Keratinocyte (primary cell): ENCODE measurements at regions not wholly inside any gene's neighbourhood (a gene's known extent, or its start where the extent isn't known, plus 50 kb on each side); places are given as distances from the start of the nearest gene placed in this dataset.

Source experiments
- DNase-seq: peaks from one replicate; pipeline ENCODE4 v3.0.0-alpha.2; 2011; ENCODE audit warnings: low read depth, missing footprints, low spot score
- FAIRE-seq: peaks from 2 replicates; lab custom pipeline; 2011; peaks lifted over from hg19 to GRCh38; lab: Jason Lieb, UNC
- H2AFZ ChIP-seq: 2 replicates; pipeline ENCODE4 v1.6.0; 2012; ENCODE audit warnings: low read length, control low read depth, inconsistent platforms; ENCODE audit not compliant: control insufficient read depth
- H3K27ac ChIP-seq: 2 replicates; pipeline ENCODE4 v1.5.1; 2011; ENCODE audit warnings: low read length; ENCODE audit not compliant: control insufficient read depth, insufficient read depth
- H3K27me3 ChIP-seq: 3 replicates; pipeline ENCODE4 v1.6.0; 2011; ENCODE audit warnings: low read length; ENCODE audit not compliant: control insufficient read depth, insufficient read depth; ENCODE audit errors: extremely low read depth
- H3K36me3 ChIP-seq, 2 experiments: 2 replicates in 1 of 2; 3 replicates in 1 of 2; pipeline ENCODE4 v1.5.1; 2011; ENCODE audit warnings: low read length in 2 of 2, mild to moderate bottlenecking in 1 of 2; ENCODE audit not compliant: control insufficient read depth in 2 of 2, insufficient read depth in 2 of 2; ENCODE audit errors: extremely low read depth in 1 of 2
- H3K4me1 ChIP-seq: 3 replicates; pipeline ENCODE4 v1.5.1; 2011; ENCODE audit warnings: low read length; ENCODE audit not compliant: control insufficient read depth, insufficient read depth; ENCODE audit errors: extremely low read depth
- H3K4me2 ChIP-seq: 3 replicates; pipeline ENCODE4 v1.6.0; 2011; ENCODE audit warnings: low read depth, low read length; ENCODE audit not compliant: control insufficient read depth, insufficient read depth; ENCODE audit errors: extremely low read depth
- H3K4me3 ChIP-seq, 3 experiments: fragments of 200-600 bp in 1 of 3; sonication (generic) in 1 of 3; 2 replicates in 2 of 3; 3 replicates in 1 of 3; pipeline ENCODE4 v1.5.1; 2011 to 2016; ENCODE audit warnings: low read length in 3 of 3, mild to moderate bottlenecking in 3 of 3, control low read depth in 2 of 3, inconsistent platforms in 1 of 3, low read depth in 1 of 3, mixed read lengths in 1 of 3, mixed run types in 1 of 3, moderate library complexity in 1 of 3; ENCODE audit not compliant: control insufficient read depth in 2 of 3, insufficient read depth in 2 of 3; ENCODE audit errors: extremely low read depth in 1 of 3
- H3K79me2 ChIP-seq: 2 replicates; pipeline ENCODE4 v1.6.0; 2012; ENCODE audit warnings: low read length; ENCODE audit not compliant: control insufficient read depth, insufficient read depth
- H3K9ac ChIP-seq: 3 replicates; pipeline ENCODE4 v1.6.0; 2011; ENCODE audit warnings: low read length; ENCODE audit not compliant: control insufficient read depth, insufficient read depth; ENCODE audit errors: extremely low read depth
- H3K9me1 ChIP-seq: 3 replicates; pipeline ENCODE4 v1.6.0; 2011; ENCODE audit warnings: low read length; ENCODE audit not compliant: control insufficient read depth, insufficient read depth; ENCODE audit errors: extremely low read depth
- H3K9me3 ChIP-seq: 2 replicates; pipeline ENCODE4 v1.5.1; 2012; ENCODE audit warnings: low read depth, low read length; ENCODE audit not compliant: control insufficient read depth
- H4K20me1 ChIP-seq: 3 replicates; pipeline ENCODE4 v1.6.0; 2011; ENCODE audit warnings: low read length; ENCODE audit not compliant: control insufficient read depth, insufficient read depth; ENCODE audit errors: extremely low read depth
- EZH2 ChIP-seq: IDR thresholded peaks from one replicate; pipeline ENCODE4 v1.6.1; 2012; ENCODE audit warnings: inconsistent platforms, mild to moderate bottlenecking, low read length, moderate library complexity
- dilution Hi-C: fragments of 300-500 bp; cut with MboI; formaldehyde crosslinking; loops from one replicate; pipeline ENCODE4 v1.7.0; 2020; ENCODE audit warnings: low sequenced_read_pairs; ENCODE audit not compliant: extremely low pct_ligation_motif_present
- TF ChIP-seq, protein P1 (sequence below), 3 experiments: IDR thresholded peaks in 1 of 3; conservative IDR thresholded peaks in 1 of 3; optimal IDR thresholded peaks in 1 of 3; 2 replicates in 2 of 3; 3 replicates in 1 of 3; pipeline versions ENCODE3 to v1.5.1; 2011; ENCODE audit warnings: low read length in 3 of 3, mild to moderate bottlenecking in 3 of 3, moderate library complexity in 2 of 3, control low read depth in 1 of 3, inconsistent platforms in 1 of 3; ENCODE audit not compliant: insufficient read depth in 2 of 3; ENCODE audit errors: extremely low read depth in 1 of 3

DNA sequence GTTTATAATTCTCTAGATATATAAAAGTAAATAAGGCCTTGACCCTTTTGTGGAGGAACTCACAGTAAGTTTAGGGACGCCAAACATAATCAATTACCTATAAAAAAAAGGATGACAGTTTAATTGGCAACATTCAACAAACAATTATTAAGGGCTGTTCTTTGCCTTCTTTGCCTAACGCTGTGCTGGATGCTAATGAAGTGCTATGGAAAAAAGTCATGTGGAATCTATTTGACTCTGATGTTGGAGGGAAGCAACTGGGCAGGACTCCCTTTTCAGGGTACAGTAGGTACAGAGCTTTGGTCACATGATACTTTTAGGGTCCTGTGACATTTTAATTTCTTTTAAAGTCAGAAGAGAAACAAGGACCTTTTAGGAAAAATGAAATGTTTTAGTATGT is 91.1 kb downstream of the PCDH7 start:
- FAIRE-seq (no peak), DNase-seq (no peak)
- no peak overlapping the region for H3K27ac ChIP-seq
- no peaks in the 10 kb centered on the region for H4K20me1 ChIP-seq
- no peaks in the 10 kb centered on the region for H3K27me3 ChIP-seq
- no peaks in the 10 kb centered on the region for H3K9me1 ChIP-seq
- H3K79me2 ChIP-seq: no peaks in the 10 kb centered on the region
- H3K9ac ChIP-seq: no peak overlapping the region
- dilution Hi-C loops: no loop called here
- H2AFZ ChIP-seq: no peak overlapping the region
- H3K4me2 ChIP-seq: no peak overlapping the region
- TF ChIP-seq, protein P1, sequence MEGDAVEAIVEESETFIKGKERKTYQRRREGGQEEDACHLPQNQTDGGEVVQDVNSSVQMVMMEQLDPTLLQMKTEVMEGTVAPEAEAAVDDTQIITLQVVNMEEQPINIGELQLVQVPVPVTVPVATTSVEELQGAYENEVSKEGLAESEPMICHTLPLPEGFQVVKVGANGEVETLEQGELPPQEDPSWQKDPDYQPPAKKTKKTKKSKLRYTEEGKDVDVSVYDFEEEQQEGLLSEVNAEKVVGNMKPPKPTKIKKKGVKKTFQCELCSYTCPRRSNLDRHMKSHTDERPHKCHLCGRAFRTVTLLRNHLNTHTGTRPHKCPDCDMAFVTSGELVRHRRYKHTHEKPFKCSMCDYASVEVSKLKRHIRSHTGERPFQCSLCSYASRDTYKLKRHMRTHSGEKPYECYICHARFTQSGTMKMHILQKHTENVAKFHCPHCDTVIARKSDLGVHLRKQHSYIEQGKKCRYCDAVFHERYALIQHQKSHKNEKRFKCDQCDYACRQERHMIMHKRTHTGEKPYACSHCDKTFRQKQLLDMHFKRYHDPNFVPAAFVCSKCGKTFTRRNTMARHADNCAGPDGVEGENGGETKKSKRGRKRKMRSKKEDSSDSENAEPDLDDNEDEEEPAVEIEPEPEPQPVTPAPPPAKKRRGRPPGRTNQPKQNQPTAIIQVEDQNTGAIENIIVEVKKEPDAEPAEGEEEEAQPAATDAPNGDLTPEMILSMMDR (optimal IDR thresholded peaks at IDR 0.05 in 1 of 3, IDR thresholded peaks at IDR 0.05 in 1 of 3, conservative IDR thresholded peaks at IDR 0.05 in 1 of 3; ENCODE audit: extremely low read depth in 1 of 3, insufficient read depth in 2 of 3, low read length in 3 of 3): no peak
- TF ChIP-seq EZH2: no peak
- H3K9me3 ChIP-seq: no peaks in the 10 kb centered on the region
- H3K36me3 ChIP-seq: no peaks in the 10 kb centered on the region
- H3K4me1 ChIP-seq: no peaks in the 10 kb centered on the region
- no peak overlapping the region for H3K4me3 ChIP-seq

DNA sequence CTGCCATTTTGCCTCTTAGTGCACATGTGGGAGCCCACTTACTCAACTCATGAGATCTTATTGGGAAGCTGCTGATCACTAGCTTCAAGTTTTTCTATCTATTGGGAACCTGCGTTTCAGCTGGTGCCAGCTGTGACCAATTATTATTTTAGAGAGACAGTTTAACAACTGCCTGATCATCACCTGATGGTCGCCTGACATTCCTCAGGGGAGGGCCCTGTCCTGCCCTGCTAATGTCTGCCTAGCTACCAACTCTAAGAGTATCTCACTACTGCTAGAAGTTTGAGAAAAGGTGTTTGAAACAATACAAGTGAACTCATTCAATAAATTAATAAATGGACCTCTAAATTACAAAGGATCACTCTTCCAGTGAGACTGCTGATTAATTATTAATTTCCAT is 95.5 kb downstream of the PCDH7 start:
- no peak for DNase-seq
- no peak overlapping the region for H2AFZ ChIP-seq
- no peaks in the 10 kb centered on the region for H3K36me3 ChIP-seq
- no peaks in the 10 kb centered on the region for H3K79me2 ChIP-seq
- H4K20me1 ChIP-seq: no peaks in the 10 kb centered on the region
- no peaks in the 10 kb centered on the region for H3K9me3 ChIP-seq
- H3K9me1 ChIP-seq: no peaks in the 10 kb centered on the region
- H3K4me1 ChIP-seq: no peaks in the 10 kb centered on the region
- H3K27ac ChIP-seq: no peak overlapping the region
- no peak overlapping the region for H3K4me3 ChIP-seq
- TF ChIP-seq, protein P1 (optimal IDR thresholded peaks at IDR 0.05 in 1 of 3, IDR thresholded peaks at IDR 0.05 in 1 of 3, conservative IDR thresholded peaks at IDR 0.05 in 1 of 3; ENCODE audit: extremely low read depth in 1 of 3, insufficient read depth in 2 of 3, low read length in 3 of 3): no peak
- TF ChIP-seq EZH2: no peak
- H3K4me2 ChIP-seq: no peak overlapping the region
- H3K27me3 ChIP-seq: no peaks in the 10 kb centered on the region
- no peak for FAIRE-seq
- H3K9ac ChIP-seq: no peak overlapping the region
- dilution Hi-C loops: no loop called here
